Brain microvascular endothelial cell (primary cell): ENCODE measurements at regions not wholly inside any gene's neighbourhood (a gene's known extent, or its start where the extent isn't known, plus 50 kb on each side); places are given as distances from the start of the nearest gene placed in this dataset.
A peak's percentile ranks its signal among the peaks of the same experiment; 100 is the strongest.

Source experiments
- DNase-seq: peaks from one replicate; pipeline ENCODE4 v3.0.0-alpha.2; 2020
- H3K27ac ChIP-seq: fragments of 250-450 bp; sonication (Bioruptor Pico); 2 replicates; pipeline ENCODE4 v1.5.1; 2020; ENCODE audit warnings: mild to moderate bottlenecking, moderate library complexity
- H3K27me3 ChIP-seq: fragments of 250-450 bp; sonication (Bioruptor Pico); replicated peaks from 2 replicates; pipeline ENCODE4 v1.5.1; 2020; ENCODE audit warnings: mild to moderate bottlenecking
- H3K36me3 ChIP-seq: fragments of 250-450 bp; sonication (Bioruptor Pico); replicated peaks from 2 replicates; pipeline ENCODE4 v1.5.1; 2020; ENCODE audit warnings: mild to moderate bottlenecking
- H3K4me3 ChIP-seq: 2 replicates; pipeline ENCODE4 v1.5.1; 2011; ENCODE audit warnings: low read depth, mild to moderate bottlenecking, control low read depth, low read length, moderate library complexity
- CTCF ChIP-seq: IDR thresholded peaks from 2 replicates; pipeline ENCODE4 v1.5.1; 2011; ENCODE audit warnings: low read depth, mild to moderate bottlenecking, moderate library complexity, low read length, control low read depth, inconsistent platforms; ENCODE audit errors: missing control alignments
- in situ Hi-C: cut with HindIII; loops from 2 replicates; pipeline ENCODE4 v1.10.0; 2017; ENCODE audit warnings: low sequenced_read_pairs, low pct_ligation_motif_present

GRCh38 chr6:4271761-4272470, 136.5 kb upstream of the ECI2 start:
- Histone ChIP-seq H3K36me3 (no peaks in the 10 kb centered on the region), H3K27ac (no peak overlapping the region), H3K27me3 (no peaks in the 10 kb centered on the region), H3K4me3 (no peak overlapping the region)
- DNase-seq: no peak
- in situ Hi-C loops: no loop called here
- no peak for TF ChIP-seq CTCF

GRCh38 chr6:4270776-4271175, 135.4 kb upstream of the ECI2 start:
- DNase-seq: peak; percentile 50
- in situ Hi-C loops: no loop called here
- no peaks in the 10 kb centered on the region for H3K27me3 ChIP-seq

GRCh38 chr6:4270001-4270400, 134.6 kb upstream of the ECI2 start:
- DNase-seq: no peak
- TF ChIP-seq CTCF: no peak
- H3K27ac ChIP-seq: no peak overlapping the region
- in situ Hi-C loops: no loop called here
- H3K4me3 ChIP-seq: no peak overlapping the region
- no peaks in the 10 kb centered on the region for H3K27me3 ChIP-seq
- no peaks in the 10 kb centered on the region for H3K36me3 ChIP-seq

More at GRCh38 chr6:4270776-4271175, 135.4 kb upstream of the ECI2 start:
- Histone ChIP-seq H3K4me3 (no peak overlapping the region), H3K27ac (no peak overlapping the region), H3K36me3 (no peaks in the 10 kb centered on the region)
- TF ChIP-seq CTCF: no peak

GRCh38 chr6:4268171-4268570, 132.8 kb upstream of the ECI2 start:
- in situ Hi-C loops: no loop called here
- no peak for TF ChIP-seq CTCF
- H3K4me3 ChIP-seq: no peak overlapping the region
- no peak overlapping the region for H3K27ac ChIP-seq
- H3K27me3 ChIP-seq: no peaks in the 10 kb centered on the region
- no peaks in the 10 kb centered on the region for H3K36me3 ChIP-seq
- no peak for DNase-seq

- Histone ChIP-seq H3K27ac (no peak overlapping the region), H3K27me3 (no peaks in the 10 kb centered on the region), H3K4me3 (no peak overlapping the region), H3K36me3 (no peaks in the 10 kb centered on the region)
- in situ Hi-C loops: no loop called here
- DNase-seq: no peak
- no peak for TF ChIP-seq CTCF
Observed at GRCh38 chr6:4265740-4266139, 130.4 kb upstream of the ECI2 start.

- TF ChIP-seq CTCF: no peak
- Histone ChIP-seq H3K4me3 (no peak overlapping the region), H3K27ac (no peak overlapping the region), H3K36me3 (no peaks in the 10 kb centered on the region), H3K27me3 (no peaks in the 10 kb centered on the region)
- DNase-seq: no peak
- in situ Hi-C loops: no loop called here
Observed at GRCh38 chr6:4264601-4265000, 129.2 kb upstream of the ECI2 start.
